ENCODE measurements at regions not wholly inside any gene's neighbourhood (a gene's known extent, or its start where the extent isn't known, plus 50 kb on each side); places are given as distances from the start of the nearest gene placed in this dataset.

- no peaks in the 10 kb centered on the region for H3K36me3 ChIP-seq (ENCODE audit: control insufficient read depth in 2 of 2, extremely low read depth in 1 of 2, insufficient read depth in 2 of 2, low read length in 2 of 2)
- no peak overlapping the region for H3K9ac ChIP-seq (replicated peaks; ENCODE audit: extremely low read depth, insufficient read depth, low read length)
- H3K9me3 ChIP-seq (replicated peaks; ENCODE audit: control insufficient read depth, insufficient read depth, low read length): no peaks in the 10 kb centered on the region
- FAIRE-seq: no peak
- no peak overlapping the region for H3K27ac ChIP-seq (ENCODE audit: insufficient read depth, low read depth, low read length)
- no peak overlapping the region for H3K4me3 ChIP-seq (replicated peaks in 1 of 3; ENCODE audit: insufficient read depth in 1 of 3, low read depth in 1 of 3, low read length in 3 of 3)
- no TSS peak for BruUV-seq (replicated peaks)
- no peak overlapping the region for H2AFZ ChIP-seq (ENCODE audit: low read depth, low read length)
- TF ChIP-seq CTCF (IDR thresholded peaks at IDR 0.05; ENCODE audit: extremely low read depth in 1 of 2, insufficient read depth in 1 of 2, low read depth in 1 of 2, low read length in 2 of 2) (no peak), MYC (IDR thresholded peaks at IDR 0.05; ENCODE audit: low read depth, low read length) (no peak), POLR2AphosphoS5 (IDR thresholded peaks at IDR 0.05; ENCODE audit: insufficient read depth, low read depth, low read length) (no peak), EZH2 (IDR thresholded peaks at IDR 0.05; ENCODE audit: borderline replicate concordance, low read depth, low read length, severe bottlenecking) (no peak), JUN (IDR thresholded peaks at IDR 0.05; ENCODE audit: borderline replicate concordance, insufficient read depth, insufficient read length, low read depth) (no peak), MAX (IDR thresholded peaks at IDR 0.05; ENCODE audit: insufficient read depth, insufficient read length) (no peak), POLR2A (IDR thresholded peaks at IDR 0.05; ENCODE audit: low read depth, low read length) (no peak)
- no peaks in the 10 kb centered on the region for H3K9me1 ChIP-seq (replicated peaks; ENCODE audit: control insufficient read depth, extremely low read depth, insufficient read depth, low read length)
- ChIA-PET CTCF (no interaction called here), POLR2A (no interaction called here)
- dilution Hi-C loops (cut with MboI; ENCODE audit: extremely low pct_ligation_motif_present, low sequenced_read_pairs): no loop called here
- no peaks in the 10 kb centered on the region for H3K27me3 ChIP-seq (ENCODE audit: control insufficient read depth in 2 of 2, insufficient read depth in 2 of 2, low read length in 2 of 2)
- no peak for DNase-seq (ENCODE audit: low read depth, low spot score)
- no peaks in the 10 kb centered on the region for H3K4me1 ChIP-seq (ENCODE audit: control insufficient read depth, extremely low read depth, insufficient read depth, low read length)
- H4K20me1 ChIP-seq (replicated peaks; ENCODE audit: control insufficient read depth, extremely low read depth, insufficient read depth, low read length): no peaks in the 10 kb centered on the region
- H3K79me2 ChIP-seq (ENCODE audit: control insufficient read depth, insufficient read depth, low read length): no peaks in the 10 kb centered on the region
- intact Hi-C loops (cut with micrococcal nuclease): no loop called here
- H3K4me2 ChIP-seq (ENCODE audit: insufficient read depth, low read length): no peak overlapping the region
Observed at GRCh38 chr3:34533451-34533850, 735.0 kb downstream of the PDCD6IP start.

- no peaks in the 10 kb centered on the region for H3K27me3 ChIP-seq (ENCODE audit: control insufficient read depth in 2 of 2, insufficient read depth in 2 of 2, low read length in 2 of 2)
- H3K9me1 ChIP-seq (replicated peaks; ENCODE audit: control insufficient read depth, extremely low read depth, insufficient read depth, low read length): no peaks in the 10 kb centered on the region
- H3K79me2 ChIP-seq (ENCODE audit: control insufficient read depth, insufficient read depth, low read length): no peaks in the 10 kb centered on the region
- no peaks in the 10 kb centered on the region for H3K36me3 ChIP-seq (ENCODE audit: control insufficient read depth in 2 of 2, extremely low read depth in 1 of 2, insufficient read depth in 2 of 2, low read length in 2 of 2)
- dilution Hi-C loops (cut with MboI; ENCODE audit: extremely low pct_ligation_motif_present, low sequenced_read_pairs) (no loop called here), intact Hi-C loops (cut with micrococcal nuclease) (no loop called here)
- BruUV-seq (replicated peaks): no TSS peak
- H3K4me3 ChIP-seq (replicated peaks in 1 of 3; ENCODE audit: insufficient read depth in 1 of 3, low read depth in 1 of 3, low read length in 3 of 3): no peak overlapping the region
- no peaks in the 10 kb centered on the region for H3K9me3 ChIP-seq (replicated peaks; ENCODE audit: control insufficient read depth, insufficient read depth, low read length)
- H3K4me2 ChIP-seq (ENCODE audit: insufficient read depth, low read length): no peak overlapping the region
- no peak overlapping the region for H3K9ac ChIP-seq (replicated peaks; ENCODE audit: extremely low read depth, insufficient read depth, low read length)
- FAIRE-seq (no peak), DNase-seq (ENCODE audit: low read depth, low spot score) (no peak)
- TF ChIP-seq JUN (IDR thresholded peaks at IDR 0.05; ENCODE audit: borderline replicate concordance, insufficient read depth, insufficient read length, low read depth) (no peak), POLR2A (IDR thresholded peaks at IDR 0.05; ENCODE audit: low read depth, low read length) (no peak), MYC (IDR thresholded peaks at IDR 0.05; ENCODE audit: low read depth, low read length) (no peak), CTCF (IDR thresholded peaks at IDR 0.05; ENCODE audit: extremely low read depth in 1 of 2, insufficient read depth in 1 of 2, low read depth in 1 of 2, low read length in 2 of 2) (no peak), EZH2 (IDR thresholded peaks at IDR 0.05; ENCODE audit: borderline replicate concordance, low read depth, low read length, severe bottlenecking) (no peak), MAX (IDR thresholded peaks at IDR 0.05; ENCODE audit: insufficient read depth, insufficient read length) (no peak), FOS (IDR thresholded peaks at IDR 0.05; ENCODE audit: borderline replicate concordance, insufficient read depth, low read length) (no peak), GATA2 (IDR thresholded peaks at IDR 0.05; ENCODE audit: insufficient read depth, insufficient read length, low read depth, low read length) (no peak), POLR2AphosphoS5 (IDR thresholded peaks at IDR 0.05; ENCODE audit: insufficient read depth, low read depth, low read length) (no peak)
- no peaks in the 10 kb centered on the region for H4K20me1 ChIP-seq (replicated peaks; ENCODE audit: control insufficient read depth, extremely low read depth, insufficient read depth, low read length)
- no peaks in the 10 kb centered on the region for H3K4me1 ChIP-seq (ENCODE audit: control insufficient read depth, extremely low read depth, insufficient read depth, low read length)
- ChIA-PET POLR2A (no interaction called here), CTCF (no interaction called here)
- H3K27ac ChIP-seq (ENCODE audit: insufficient read depth, low read depth, low read length): no peak overlapping the region
- no peak overlapping the region for H2AFZ ChIP-seq (ENCODE audit: low read depth, low read length)
Observed at GRCh38 chr3:34534013-34534412, 735.6 kb downstream of the PDCD6IP start.

All from endothelial cell of umbilical vein (primary cell).